ENCODE measurements at regions not wholly inside any gene's neighbourhood (a gene's known extent, or its start where the extent isn't known, plus 50 kb on each side); places are given as distances from the start of the nearest gene placed in this dataset.

- TF ChIP-seq CTCF (conservative IDR thresholded peaks at IDR 0.05), result no peak
- H3K36me3 Mint-ChIP-seq (ENCODE audit: low read depth), result peaks cover 2% of the 10 kb centered on the region
- Histone ChIP-seq H3K4me3 (ENCODE audit: low read length) (no peak overlapping the region), H3K36me3 (ENCODE audit: control insufficient read depth, insufficient read depth, low read length) (no peaks in the 10 kb centered on the region), H3K4me1 (ENCODE audit: control insufficient read depth, insufficient read depth, low read length) (peaks cover 7% of the 10 kb centered on the region), H3K9me3 (ENCODE audit: control insufficient read depth, low read length) (no peaks in the 10 kb centered on the region), H3K9ac (ENCODE audit: extremely low read depth, low read length, poor library complexity, severe bottlenecking) (no peak overlapping the region), H3K27me3 (ENCODE audit: control insufficient read depth, insufficient read depth, low read length, poor library complexity, severe bottlenecking) (peaks cover 72% of the 10 kb centered on the region), H3K27ac (ENCODE audit: low read depth, low read length) (peak overlapping the region; percentile 93)
- peaks cover 74% of the 10 kb centered on the region for H3K27me3 Mint-ChIP-seq (ENCODE audit: insufficient read depth)
- no peaks in the 10 kb centered on the region for H3K9me3 Mint-ChIP-seq
- 7 to 8% methylated on average over 25 to 44 of the region's 44 CpGs for WGBS, 2 experiments (ENCODE audit: insufficient coverage in 1 of 2, insufficient read length in 1 of 2)
- H3K4me1 Mint-ChIP-seq, result peaks cover 33% of the 10 kb centered on the region
- peak; percentile 98 for DNase-seq
- peak overlapping the region; percentile 53 for H3K27ac Mint-ChIP-seq
- H3K4me3 Mint-ChIP-seq, result peak overlapping the region; percentile 50
Measured at GRCh38 chr5:139745800-139746690, 49.6 kb upstream of the PSD2 start.

All from endodermal cell (in vitro differentiated cells).